GM12872 (cell line): ENCODE measurements at regions not wholly inside any gene's neighbourhood (a gene's known extent, or its start where the extent isn't known, plus 50 kb on each side); places are given as distances from the start of the nearest gene placed in this dataset.

Experiments used
- TF ChIP-seq, protein P1 (sequence below): IDR thresholded peaks from 3 replicates; pipeline ENCODE4 v1.5.1; 2011; ENCODE audit warnings: low read depth, mild to moderate bottlenecking, low read length, moderate library complexity; ENCODE audit not compliant: insufficient read depth

DNA sequence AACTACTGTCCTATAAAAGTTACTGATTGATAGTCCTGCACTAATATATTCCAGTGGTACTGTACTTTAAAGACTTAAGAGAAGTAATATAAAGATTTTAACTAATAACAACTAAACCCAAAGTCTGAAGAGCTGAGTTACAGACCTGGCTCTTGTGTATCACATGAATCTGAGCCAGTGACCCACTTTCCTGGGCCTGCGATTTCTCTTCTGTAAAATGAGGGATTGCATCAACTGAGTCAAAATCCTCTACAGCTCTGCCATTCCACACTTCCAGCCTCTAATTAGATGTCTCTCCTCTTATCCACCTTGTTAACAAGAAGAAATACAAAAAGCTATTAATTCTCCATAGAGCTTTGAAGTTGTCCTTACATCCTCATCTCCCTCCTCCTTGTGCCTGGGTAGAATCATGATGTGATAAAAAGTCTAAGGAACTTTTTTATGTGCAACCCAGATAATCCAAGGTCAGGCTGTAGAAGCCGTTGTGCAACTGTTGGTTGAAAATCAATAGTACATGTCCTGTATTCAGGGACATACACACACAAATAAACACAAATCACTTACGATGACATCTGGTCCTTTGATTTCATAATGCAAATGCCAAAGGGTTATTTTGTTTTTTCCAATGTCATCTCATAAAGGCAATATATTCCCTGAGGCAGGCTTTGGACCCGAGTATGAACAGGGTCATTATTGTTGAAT, 410.3 kb downstream of the KCNA4 start:
- TF ChIP-seq, protein P1, sequence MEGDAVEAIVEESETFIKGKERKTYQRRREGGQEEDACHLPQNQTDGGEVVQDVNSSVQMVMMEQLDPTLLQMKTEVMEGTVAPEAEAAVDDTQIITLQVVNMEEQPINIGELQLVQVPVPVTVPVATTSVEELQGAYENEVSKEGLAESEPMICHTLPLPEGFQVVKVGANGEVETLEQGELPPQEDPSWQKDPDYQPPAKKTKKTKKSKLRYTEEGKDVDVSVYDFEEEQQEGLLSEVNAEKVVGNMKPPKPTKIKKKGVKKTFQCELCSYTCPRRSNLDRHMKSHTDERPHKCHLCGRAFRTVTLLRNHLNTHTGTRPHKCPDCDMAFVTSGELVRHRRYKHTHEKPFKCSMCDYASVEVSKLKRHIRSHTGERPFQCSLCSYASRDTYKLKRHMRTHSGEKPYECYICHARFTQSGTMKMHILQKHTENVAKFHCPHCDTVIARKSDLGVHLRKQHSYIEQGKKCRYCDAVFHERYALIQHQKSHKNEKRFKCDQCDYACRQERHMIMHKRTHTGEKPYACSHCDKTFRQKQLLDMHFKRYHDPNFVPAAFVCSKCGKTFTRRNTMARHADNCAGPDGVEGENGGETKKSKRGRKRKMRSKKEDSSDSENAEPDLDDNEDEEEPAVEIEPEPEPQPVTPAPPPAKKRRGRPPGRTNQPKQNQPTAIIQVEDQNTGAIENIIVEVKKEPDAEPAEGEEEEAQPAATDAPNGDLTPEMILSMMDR, result no peak

GRCh38 chr11:29584342-29584741, 432.5 kb downstream of the KCNA4 start:
- TF ChIP-seq, protein P1, result no peak

DNA sequence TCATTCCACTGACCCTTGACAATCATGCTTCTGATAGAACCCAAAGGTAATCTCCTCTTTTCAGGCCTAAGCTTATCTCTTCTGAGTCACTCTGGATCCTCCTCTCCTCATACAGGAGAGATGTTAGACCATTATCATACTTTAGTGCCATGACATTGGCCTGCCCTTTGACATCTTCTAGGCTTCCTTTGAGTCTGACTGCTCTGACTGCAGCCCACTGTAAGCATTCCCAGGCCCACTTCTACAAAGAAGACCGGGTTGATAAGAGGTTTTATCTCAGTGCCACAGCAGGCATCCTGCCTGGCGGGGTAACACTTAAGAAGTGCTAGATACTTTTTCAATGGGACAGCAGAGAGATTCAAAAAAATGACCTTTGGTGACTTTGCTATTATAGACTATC, 438.0 kb downstream of the KCNA4 start:
- TF ChIP-seq, protein P1, result no peak

GRCh38 chr11:29564486-29564885, 452.3 kb downstream of the KCNA4 start:
- TF ChIP-seq, protein P1, result no peak

DNA sequence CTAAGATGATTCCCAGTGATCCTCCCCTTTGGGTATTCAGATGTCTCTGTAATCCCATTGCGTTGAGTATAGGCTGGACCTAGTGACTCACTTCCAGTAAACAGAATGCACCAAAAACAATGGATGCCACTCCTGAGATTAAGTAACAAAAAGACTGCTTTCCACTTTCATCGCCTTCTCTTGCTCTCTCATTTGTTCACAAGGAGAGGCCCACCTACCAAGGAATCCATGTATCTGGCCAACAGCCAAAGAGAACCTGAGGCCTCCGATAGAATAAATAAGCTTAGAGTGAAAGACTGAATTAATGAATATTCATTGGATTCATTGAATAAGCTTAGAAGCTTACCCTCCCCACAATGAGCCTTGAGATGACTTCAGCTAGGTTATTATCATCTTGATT, 454.6 kb downstream of the KCNA4 start:
- TF ChIP-seq, protein P1, result no peak

DNA sequence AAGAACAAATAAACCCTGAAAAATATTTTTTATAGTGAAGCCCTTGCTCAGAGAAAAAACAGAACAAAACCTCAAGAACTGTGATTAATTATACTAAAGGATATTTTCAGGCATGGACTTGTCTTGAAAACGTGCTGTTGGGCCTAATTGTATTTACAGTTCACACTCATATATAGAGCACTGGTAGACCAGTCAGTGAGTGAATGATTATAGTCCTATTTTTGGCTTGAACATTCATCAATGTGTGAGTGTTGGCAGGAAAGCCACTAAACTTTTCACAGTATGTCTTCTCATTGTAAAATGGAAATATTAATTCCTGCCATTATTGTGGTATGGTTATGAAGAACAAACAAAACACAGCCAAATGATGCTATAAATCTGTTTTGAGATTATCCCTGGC, 462.8 kb downstream of the KCNA4 start:
- TF ChIP-seq, protein P1, result no peak

DNA sequence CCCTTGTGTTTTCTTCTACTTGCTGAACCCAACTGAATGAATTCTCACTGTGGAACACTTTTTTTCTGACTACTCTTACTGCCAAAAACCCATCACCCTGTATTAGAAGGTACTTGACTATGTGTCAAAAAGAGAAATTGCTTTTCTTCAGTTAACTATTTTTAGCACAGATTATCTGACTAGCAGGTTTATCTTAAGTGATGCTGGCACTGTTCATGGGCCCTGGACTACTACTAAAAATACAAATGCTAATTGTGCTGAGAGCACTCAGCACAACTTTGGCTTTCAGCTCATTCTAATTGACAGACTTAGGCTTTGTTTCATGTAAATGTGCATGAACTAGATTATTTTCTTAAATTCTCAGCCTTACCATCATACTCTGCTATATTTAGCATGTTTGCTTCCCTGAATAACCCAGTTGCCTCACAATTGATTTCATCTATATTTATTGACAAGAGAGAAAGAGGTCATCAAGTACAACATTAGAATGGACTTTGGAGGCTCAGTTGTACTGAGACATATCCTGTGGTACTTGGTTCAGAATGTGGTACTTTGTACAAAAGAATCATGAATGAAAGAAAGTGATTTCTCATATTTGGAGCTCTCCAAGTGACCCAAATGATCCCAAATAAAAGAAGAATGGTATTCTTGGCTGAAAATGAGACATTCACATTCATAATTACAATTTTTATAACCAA, 478.3 kb downstream of the KCNA4 start:
- TF ChIP-seq, protein P1, result no peak
